Immature natural killer cell (primary cell): ENCODE measurements at regions not wholly inside any gene's neighbourhood (a gene's known extent, or its start where the extent isn't known, plus 50 kb on each side); places are given as distances from the start of the nearest gene placed in this dataset.

ENCODE experiments used
- DNase-seq, 3 donors: peaks; one replicate each; pipeline ENCODE4 v3.0.0; 2022; ENCODE audit warnings: mixed read lengths in 1 of 3
- H3K27ac Mint-ChIP-seq, 6 donors: one replicate each; pipeline ENCODE4 v1.8.0; 2020; ENCODE audit warnings: mixed read lengths in 6 of 6, mild to moderate bottlenecking in 5 of 6, inconsistent platforms in 4 of 6, moderate library complexity in 3 of 6
- H3K27me3 Mint-ChIP-seq, 3 donors: one replicate each; pipeline ENCODE4 v1.8.0; 2020 to 2021; ENCODE audit warnings: low read depth in 3 of 3, mild to moderate bottlenecking in 3 of 3, mixed read lengths in 3 of 3, moderate library complexity in 3 of 3, inconsistent platforms in 1 of 3
- H3K36me3 Mint-ChIP-seq, 3 donors: one replicate each; pipeline ENCODE4 v1.8.0; 2020; ENCODE audit warnings: mixed read lengths in 3 of 3, inconsistent platforms in 2 of 3, mild to moderate bottlenecking in 2 of 3
- H3K4me1 Mint-ChIP-seq, 2 donors: one replicate each; pipeline ENCODE4 v1.8.0; 2020; ENCODE audit warnings: inconsistent platforms in 2 of 2, mild to moderate bottlenecking in 2 of 2, mixed read lengths in 2 of 2, moderate library complexity in 1 of 2
- H3K4me3 Mint-ChIP-seq, 5 donors: one replicate each; pipeline ENCODE4 v1.8.0; 2020; ENCODE audit warnings: mild to moderate bottlenecking in 5 of 5, mixed read lengths in 5 of 5, inconsistent platforms in 3 of 5, moderate library complexity in 3 of 5
- H3K9me3 Mint-ChIP-seq, 6 donors: one replicate each; pipeline ENCODE4 v1.8.0; 2020; ENCODE audit warnings: mild to moderate bottlenecking in 6 of 6, mixed read lengths in 6 of 6, inconsistent platforms in 4 of 6, moderate library complexity in 3 of 6

GRCh38 chr7:49433794-49434193 is 339.6 kb upstream of the VWC2 start:
- H3K27ac Mint-ChIP-seq, result no peak overlapping the region
- H3K27me3 Mint-ChIP-seq, result peaks cover 0 to 3% (median 0%) of the 10 kb centered on the region in 3 donors
- H3K4me1 Mint-ChIP-seq, result no peaks in the 10 kb centered on the region
- H3K4me3 Mint-ChIP-seq, result no peak overlapping the region
- DNase-seq, result no peak
- no peaks in the 10 kb centered on the region for H3K36me3 Mint-ChIP-seq
- H3K9me3 Mint-ChIP-seq, result peaks cover 2 to 25% (median 6%) of the 10 kb centered on the region in 6 donors

- H3K9me3 Mint-ChIP-seq, result peaks cover 0 to 24% (median 6%) of the 10 kb centered on the region in 6 donors
- peaks cover 0 to 3% (median 0%) of the 10 kb centered on the region in 3 donors for H3K27me3 Mint-ChIP-seq
- DNase-seq, result no peak
- no peak overlapping the region for H3K4me3 Mint-ChIP-seq
- no peaks in the 10 kb centered on the region for H3K36me3 Mint-ChIP-seq
- H3K4me1 Mint-ChIP-seq, result no peaks in the 10 kb centered on the region
- no peak overlapping the region for H3K27ac Mint-ChIP-seq
Measured at GRCh38 chr7:49434846-49435245, 338.6 kb upstream of the VWC2 start.

- peaks cover 0 to 14% (median 5%) of the 10 kb centered on the region in 6 donors for H3K9me3 Mint-ChIP-seq
- H3K4me1 Mint-ChIP-seq, result no peaks in the 10 kb centered on the region
- H3K4me3 Mint-ChIP-seq, result no peak overlapping the region
- no peak for DNase-seq
- peaks cover 0 to 3% (median 0%) of the 10 kb centered on the region in 3 donors for H3K27me3 Mint-ChIP-seq
- no peaks in the 10 kb centered on the region for H3K36me3 Mint-ChIP-seq
- no peak overlapping the region for H3K27ac Mint-ChIP-seq
Measured at GRCh38 chr7:49438281-49438680, 335.2 kb upstream of the VWC2 start.

- Mint-ChIP-seq H3K9me3 (peaks cover 0 to 17% (median 6%) of the 10 kb centered on the region in 6 donors), H3K4me3 (no peak overlapping the region), H3K4me1 (no peaks in the 10 kb centered on the region), H3K27me3 (peaks cover 0 to 2% (median 0%) of the 10 kb centered on the region in 3 donors), H3K27ac (no peak overlapping the region), H3K36me3 (no peaks in the 10 kb centered on the region)
- no peak for DNase-seq
Measured at GRCh38 chr7:49443515-49443914, 329.9 kb upstream of the VWC2 start.

GRCh38 chr7:49453486-49453885 is 320.0 kb upstream of the VWC2 start:
- Mint-ChIP-seq H3K36me3 (peaks cover 0 to 3% (median 3%) of the 10 kb centered on the region in 3 donors), H3K27ac (no peak overlapping the region), H3K9me3 (peaks cover 7 to 42% (median 12%) of the 10 kb centered on the region in 6 donors), H3K4me3 (no peak overlapping the region), H3K27me3 (peaks cover 0 to 1% (median 1%) of the 10 kb centered on the region in 3 donors), H3K4me1 (no peaks in the 10 kb centered on the region)
- no peak for DNase-seq

GRCh38 chr7:49479441-49479840 is 294.0 kb upstream of the VWC2 start:
- no peaks in the 10 kb centered on the region for H3K4me1 Mint-ChIP-seq
- H3K9me3 Mint-ChIP-seq, result peaks cover 0 to 32% (median 7%) of the 10 kb centered on the region in 6 donors
- no peak overlapping the region for H3K27ac Mint-ChIP-seq
- DNase-seq, result no peak
- H3K27me3 Mint-ChIP-seq, result no peaks in the 10 kb centered on the region
- no peak overlapping the region for H3K4me3 Mint-ChIP-seq
- H3K36me3 Mint-ChIP-seq, result no peaks in the 10 kb centered on the region

GRCh38 chr7:49479936-49480544 is 293.4 kb upstream of the VWC2 start:
- Mint-ChIP-seq H3K4me1 (no peaks in the 10 kb centered on the region), H3K9me3 (peaks cover 0 to 32% (median 7%) of the 10 kb centered on the region in 6 donors), H3K4me3 (no peak overlapping the region), H3K36me3 (no peaks in the 10 kb centered on the region), H3K27ac (no peak overlapping the region), H3K27me3 (no peaks in the 10 kb centered on the region)
- no peak for DNase-seq

GRCh38 chr7:49481075-49481474 is 292.4 kb upstream of the VWC2 start:
- DNase-seq, result no peak
- Mint-ChIP-seq H3K4me3 (no peak overlapping the region), H3K27me3 (no peaks in the 10 kb centered on the region), H3K4me1 (no peaks in the 10 kb centered on the region), H3K36me3 (no peaks in the 10 kb centered on the region), H3K27ac (no peak overlapping the region), H3K9me3 (peaks cover 0 to 27% (median 7%) of the 10 kb centered on the region in 6 donors)

GRCh38 chr7:49483142-49483541 is 290.3 kb upstream of the VWC2 start:
- peaks cover 0 to 15% (median 6%) of the 10 kb centered on the region in 6 donors for H3K9me3 Mint-ChIP-seq
- H3K4me1 Mint-ChIP-seq, result no peaks in the 10 kb centered on the region

GRCh38 chr7:49486974-49487829 is 286.2 kb upstream of the VWC2 start:
- no peaks in the 10 kb centered on the region for H3K4me1 Mint-ChIP-seq
- no peaks in the 10 kb centered on the region for H3K27me3 Mint-ChIP-seq
- DNase-seq, result no peak
- H3K9me3 Mint-ChIP-seq, result peaks cover 0 to 22% (median 4%) of the 10 kb centered on the region in 6 donors
- H3K4me3 Mint-ChIP-seq, result no peak overlapping the region
- no peak overlapping the region for H3K27ac Mint-ChIP-seq
- no peaks in the 10 kb centered on the region for H3K36me3 Mint-ChIP-seq

More at GRCh38 chr7:49483142-49483541, 290.3 kb upstream of the VWC2 start:
- DNase-seq, result no peak
- no peak overlapping the region for H3K27ac Mint-ChIP-seq
- no peaks in the 10 kb centered on the region for H3K27me3 Mint-ChIP-seq
- H3K36me3 Mint-ChIP-seq, result no peaks in the 10 kb centered on the region
- H3K4me3 Mint-ChIP-seq, result no peak overlapping the region

- H3K4me3 Mint-ChIP-seq, result no peak overlapping the region
- no peaks in the 10 kb centered on the region for H3K4me1 Mint-ChIP-seq
- H3K9me3 Mint-ChIP-seq, result peaks cover 0 to 22% (median 4%) of the 10 kb centered on the region in 6 donors
- no peak overlapping the region for H3K27ac Mint-ChIP-seq
- H3K36me3 Mint-ChIP-seq, result no peaks in the 10 kb centered on the region
- no peak for DNase-seq
- no peaks in the 10 kb centered on the region for H3K27me3 Mint-ChIP-seq
Measured at GRCh38 chr7:49487830-49488140, 285.7 kb upstream of the VWC2 start.

GRCh38 chr7:49488573-49488972 is 284.9 kb upstream of the VWC2 start:
- no peaks in the 10 kb centered on the region for H3K27me3 Mint-ChIP-seq
- DNase-seq, result no peak
- H3K4me1 Mint-ChIP-seq, result no peaks in the 10 kb centered on the region
- peaks cover 0 to 19% (median 4%) of the 10 kb centered on the region in 6 donors for H3K9me3 Mint-ChIP-seq
- no peaks in the 10 kb centered on the region for H3K36me3 Mint-ChIP-seq
- no peak overlapping the region for H3K4me3 Mint-ChIP-seq
- no peak overlapping the region for H3K27ac Mint-ChIP-seq

GRCh38 chr7:49497471-49497870 is 276.0 kb upstream of the VWC2 start:
- H3K27me3 Mint-ChIP-seq, result peaks cover 0 to 3% (median 0%) of the 10 kb centered on the region in 3 donors
- H3K4me3 Mint-ChIP-seq, result no peak overlapping the region
- DNase-seq, result no peak
- no peaks in the 10 kb centered on the region for H3K4me1 Mint-ChIP-seq
- H3K36me3 Mint-ChIP-seq, result no peaks in the 10 kb centered on the region
- H3K27ac Mint-ChIP-seq, result no peak overlapping the region
- H3K9me3 Mint-ChIP-seq, result peaks cover 0 to 18% (median 5%) of the 10 kb centered on the region in 6 donors

GRCh38 chr7:49500741-49501140 is 272.7 kb upstream of the VWC2 start:
- Mint-ChIP-seq H3K9me3 (peaks cover 0 to 13% (median 6%) of the 10 kb centered on the region in 6 donors), H3K27ac (no peak overlapping the region), H3K36me3 (no peaks in the 10 kb centered on the region), H3K27me3 (no peaks in the 10 kb centered on the region), H3K4me3 (no peak overlapping the region), H3K4me1 (no peaks in the 10 kb centered on the region)
- no peak for DNase-seq
